Breast epithelium (tissue), 3 donors: ENCODE measurements at regions not wholly inside any gene's neighbourhood (a gene's known extent, or its start where the extent isn't known, plus 50 kb on each side); places are given as distances from the start of the nearest gene placed in this dataset.

ENCODE experiments used
- POLR2A ChIP-seq: fragments of 450-650 bp; IDR thresholded peaks from one replicate; pipeline ENCODE4 v1.6.1; 2016; ENCODE audit warnings: antibody characterized with exemption, mild to moderate bottlenecking, moderate library complexity
- POLR2AphosphoS5 ChIP-seq, 3 donors: sonication (generic); formaldehyde crosslinking; IDR thresholded peaks; one replicate each; pipeline ENCODE4 v1.6.1; 2017; ENCODE audit warnings: antibody characterized with exemption in 3 of 3
- TF ChIP-seq, protein P1 (sequence below), 3 donors: fragments of 450-650 bp; IDR thresholded peaks; one replicate each; pipeline ENCODE4 v1.5.1; 2016 to 2017; ENCODE audit warnings: antibody characterized with exemption in 3 of 3, mild to moderate bottlenecking in 3 of 3, moderate library complexity in 3 of 3

DNA sequence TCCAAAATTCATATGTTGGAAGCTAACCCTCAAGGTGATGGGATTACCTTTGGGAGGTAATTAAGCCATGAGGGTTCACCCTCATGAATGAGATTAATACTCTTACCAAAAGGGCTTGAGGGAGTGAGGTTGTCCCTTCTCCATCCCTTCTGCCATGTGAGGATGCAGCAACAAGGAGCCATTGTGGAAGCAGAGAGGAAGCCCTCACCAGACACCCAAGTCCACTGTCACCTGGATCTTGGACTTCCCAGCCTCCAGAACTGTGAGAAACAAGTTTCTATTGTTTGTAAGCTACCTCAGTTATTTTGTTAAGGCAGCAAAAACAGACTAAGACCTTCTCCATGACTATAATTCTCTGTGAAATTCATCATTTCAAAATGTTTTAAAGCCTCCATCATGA lies 125.7 kb downstream of the FAM124B start:
- TF ChIP-seq POLR2AphosphoS5 (IDR thresholded peaks at IDR 0.05): no peak
- TF ChIP-seq, protein P1, sequence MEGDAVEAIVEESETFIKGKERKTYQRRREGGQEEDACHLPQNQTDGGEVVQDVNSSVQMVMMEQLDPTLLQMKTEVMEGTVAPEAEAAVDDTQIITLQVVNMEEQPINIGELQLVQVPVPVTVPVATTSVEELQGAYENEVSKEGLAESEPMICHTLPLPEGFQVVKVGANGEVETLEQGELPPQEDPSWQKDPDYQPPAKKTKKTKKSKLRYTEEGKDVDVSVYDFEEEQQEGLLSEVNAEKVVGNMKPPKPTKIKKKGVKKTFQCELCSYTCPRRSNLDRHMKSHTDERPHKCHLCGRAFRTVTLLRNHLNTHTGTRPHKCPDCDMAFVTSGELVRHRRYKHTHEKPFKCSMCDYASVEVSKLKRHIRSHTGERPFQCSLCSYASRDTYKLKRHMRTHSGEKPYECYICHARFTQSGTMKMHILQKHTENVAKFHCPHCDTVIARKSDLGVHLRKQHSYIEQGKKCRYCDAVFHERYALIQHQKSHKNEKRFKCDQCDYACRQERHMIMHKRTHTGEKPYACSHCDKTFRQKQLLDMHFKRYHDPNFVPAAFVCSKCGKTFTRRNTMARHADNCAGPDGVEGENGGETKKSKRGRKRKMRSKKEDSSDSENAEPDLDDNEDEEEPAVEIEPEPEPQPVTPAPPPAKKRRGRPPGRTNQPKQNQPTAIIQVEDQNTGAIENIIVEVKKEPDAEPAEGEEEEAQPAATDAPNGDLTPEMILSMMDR (IDR thresholded peaks at IDR 0.05): no peak
- TF ChIP-seq POLR2A: no peak
